H1 (cell line): ENCODE measurements at regions not wholly inside any gene's neighbourhood (a gene's known extent, or its start where the extent isn't known, plus 50 kb on each side); places are given as distances from the start of the nearest gene placed in this dataset.

Source experiments
- BCL11A ChIP-seq, 2 experiments: IDR thresholded peaks; one replicate each; pipeline ENCODE4 v1.6.1; 2011; ENCODE audit warnings: low read depth in 2 of 2, low read length in 2 of 2, mild to moderate bottlenecking in 2 of 2
- CTCF ChIP-seq, 3 experiments: IDR thresholded peaks; 1 replicate in 2 of 3; 2 replicates in 1 of 3; pipeline versions ENCODE4 v1.5.1 to v1.6.1; 2011; ENCODE audit warnings: low read length in 3 of 3, mild to moderate bottlenecking in 3 of 3, inconsistent platforms in 2 of 3, low read depth in 1 of 3, moderate library complexity in 1 of 3; ENCODE audit not compliant: insufficient read depth in 1 of 3; ENCODE audit errors: control extremely low read depth in 1 of 3
- EZH2 ChIP-seq: fragments of 200-600 bp; sonication (generic); IDR thresholded peaks from 2 replicates; pipeline ENCODE4 v1.7.1; 2012; ENCODE audit warnings: low read depth, mild to moderate bottlenecking, moderate library complexity, low read length, inconsistent platforms; ENCODE audit not compliant: severe bottlenecking
- POLR2A ChIP-seq, 2 experiments: IDR thresholded peaks; 1 replicate in 1 of 2; 2 replicates in 1 of 2; pipeline ENCODE4 v1.6.1; 2011; ENCODE audit warnings: low read depth in 2 of 2, low read length in 2 of 2, mild to moderate bottlenecking in 2 of 2; ENCODE audit errors: control extremely low read depth in 1 of 2
- SP2 ChIP-seq: IDR thresholded peaks from 2 replicates; pipeline ENCODE4 v1.6.1; 2012; ENCODE audit warnings: mild to moderate bottlenecking, low read length, inconsistent platforms

GRCh38 chr2:204437408-204437807 lies 107.9 kb upstream of the PARD3B start:
- TF ChIP-seq BCL11A (IDR thresholded peaks at IDR 0.05; ENCODE audit: low read depth in 2 of 2, low read length in 2 of 2) (no peak), EZH2 (no peak), POLR2A (IDR thresholded peaks at IDR 0.05; ENCODE audit: control extremely low read depth in 1 of 2, low read depth in 2 of 2, low read length in 2 of 2) (no peak), CTCF (IDR thresholded peaks at IDR 0.05; ENCODE audit: control extremely low read depth in 1 of 3, insufficient read depth in 1 of 3, low read depth in 1 of 3, low read length in 3 of 3) (no peak), SP2 (no peak)
